GM21723 (cell line): ENCODE measurements at regions not wholly inside any gene's neighbourhood (a gene's known extent, or its start where the extent isn't known, plus 50 kb on each side); places are given as distances from the start of the nearest gene placed in this dataset.

Experiments
- ATAC-seq: cut with Tn5 transposase; IDR thresholded peaks from one replicate; pipeline ENCODE4 v1.9.1; 2021; ENCODE audit warnings: mild to moderate bottlenecking, moderate library complexity; ENCODE audit not compliant: unreplicated experiment

DNA sequence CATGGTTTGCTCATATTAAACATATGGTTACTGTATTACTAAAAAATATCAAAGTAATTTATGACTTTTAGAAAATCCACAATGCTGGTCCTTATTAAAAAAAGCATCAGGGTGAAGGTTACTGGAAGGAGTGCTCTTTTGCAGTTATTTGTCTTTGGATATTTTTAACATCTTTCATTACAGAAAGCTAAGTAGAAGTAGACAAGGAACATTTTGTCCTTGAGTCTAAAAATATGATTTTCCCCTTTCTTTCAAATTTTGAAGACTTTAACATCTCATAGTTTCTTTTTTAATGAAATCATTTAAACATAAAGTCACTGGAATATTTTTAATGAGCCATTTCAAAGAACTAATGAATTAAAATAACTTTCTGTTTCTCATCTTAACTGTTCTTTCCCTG lies 110.1 kb upstream of the TNS3 start:
- no peak for ATAC-seq

DNA sequence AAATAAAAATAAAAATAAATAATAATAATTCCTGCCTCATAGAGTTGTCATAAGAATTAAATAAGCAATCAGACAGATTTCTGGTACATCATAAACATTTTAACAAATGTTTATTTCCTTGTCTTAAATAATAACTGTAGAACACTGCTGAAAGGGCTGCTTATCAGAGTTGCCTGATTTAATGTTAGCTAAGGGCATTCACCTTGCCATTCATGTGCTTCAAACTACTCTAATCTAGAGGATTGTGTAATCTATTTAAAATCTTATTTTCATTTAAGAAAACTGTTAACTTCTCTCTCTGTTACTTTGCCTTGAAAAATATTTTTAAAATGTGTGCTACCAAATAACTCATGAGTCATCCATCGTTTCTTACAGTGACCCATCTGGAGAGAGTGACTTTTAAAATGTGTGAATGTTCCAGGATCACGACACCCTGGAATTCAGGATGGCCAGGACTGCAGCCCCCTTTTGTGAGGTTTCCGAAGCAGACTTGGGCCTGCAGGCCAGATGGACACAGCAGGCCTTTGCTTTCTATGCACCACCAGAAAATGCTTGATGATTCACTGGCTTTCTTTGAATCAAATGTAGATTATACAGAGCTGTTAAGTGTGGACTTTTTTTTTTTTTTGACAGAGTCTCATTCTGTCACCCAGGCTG lies 109.1 kb upstream of the TNS3 start:
- no peak for ATAC-seq

DNA sequence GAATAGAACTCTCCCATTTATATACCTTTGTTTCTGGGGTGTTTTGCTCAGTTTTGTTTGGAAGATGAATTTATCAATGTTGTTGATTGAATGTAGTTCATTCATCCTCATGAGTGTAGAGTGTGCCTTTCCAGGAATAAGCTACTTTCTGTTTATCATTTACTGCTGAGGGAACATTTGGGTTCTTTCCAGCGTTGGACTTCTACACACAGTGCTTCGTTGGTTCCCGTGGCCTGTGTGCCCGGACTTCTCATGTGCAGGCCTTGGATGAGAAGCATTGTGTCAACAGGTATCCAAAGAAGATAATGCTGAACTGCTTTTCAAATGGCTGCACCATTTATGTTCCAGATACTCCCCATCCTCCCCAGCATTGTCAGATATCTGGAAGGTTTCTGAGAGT lies 107.6 kb upstream of the TNS3 start:
- ATAC-seq: no peak

DNA sequence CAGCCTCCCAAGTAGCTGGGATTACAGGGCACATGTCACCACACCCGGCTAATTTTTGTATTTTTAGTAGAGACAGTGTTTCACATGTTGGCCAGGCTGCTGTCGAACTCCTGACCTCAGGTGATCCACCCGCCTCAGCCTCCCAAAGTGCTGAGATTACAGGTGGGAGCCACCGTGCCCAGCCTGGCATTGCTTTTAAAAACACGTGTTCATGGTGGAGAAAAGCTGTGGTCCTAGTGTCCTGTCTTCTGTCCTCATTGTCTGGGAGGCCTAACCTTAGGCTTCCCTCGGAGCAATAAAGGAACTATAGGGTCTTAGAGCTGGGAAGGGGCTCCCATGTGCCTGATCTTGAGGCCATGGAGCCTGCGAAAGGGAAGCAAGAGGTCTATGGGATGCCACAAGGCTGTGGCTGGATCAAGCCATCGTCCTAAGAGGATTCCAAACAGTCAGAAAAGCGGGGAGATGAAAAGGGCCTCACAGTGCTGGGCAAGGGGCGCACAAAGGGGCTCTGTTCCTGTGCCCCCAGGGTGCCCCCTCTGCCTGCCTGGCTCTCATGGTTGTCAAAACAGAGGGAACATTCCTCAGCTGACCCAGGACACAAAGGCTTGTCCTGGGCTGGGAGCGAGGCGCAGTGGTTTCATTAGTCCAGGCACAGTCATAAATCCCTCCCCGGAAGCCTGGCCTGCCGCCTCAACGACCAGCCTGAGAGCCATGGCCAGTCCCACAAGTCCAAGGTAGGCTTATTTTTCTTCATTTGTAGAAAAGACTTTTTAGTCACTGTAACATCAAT lies 106.6 kb upstream of the TNS3 start:
- no peak for ATAC-seq

DNA sequence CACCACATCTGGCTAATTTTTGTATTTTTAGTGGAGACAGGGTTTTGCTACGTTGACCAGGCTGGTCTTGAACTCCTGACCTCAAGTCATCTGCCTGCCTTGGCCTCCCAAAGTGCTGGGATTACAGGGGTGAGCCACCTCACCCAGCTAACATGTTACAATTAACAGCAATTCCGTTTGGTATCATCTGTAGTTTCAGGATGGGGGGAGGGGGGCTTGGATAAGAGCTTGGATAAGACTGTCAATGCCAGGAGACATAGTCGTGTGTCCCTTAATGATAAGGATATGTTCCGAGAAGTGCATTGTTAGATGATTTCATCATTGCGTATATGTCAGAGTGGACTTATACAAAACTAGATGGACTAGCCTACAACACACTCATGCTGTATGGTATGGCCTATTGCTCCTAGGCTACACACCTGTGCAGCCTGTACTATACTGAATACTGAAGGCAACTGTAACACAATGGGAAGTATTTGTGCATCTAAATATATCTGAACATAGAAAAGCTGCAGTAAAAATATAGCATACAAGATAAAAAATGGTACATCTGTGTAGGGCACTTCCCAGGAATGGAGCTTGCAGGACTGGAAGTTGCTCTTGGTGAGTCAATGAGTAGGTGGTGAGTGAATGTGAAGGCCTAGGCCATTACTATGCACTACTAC lies 103.9 kb upstream of the TNS3 start:
- no peak for ATAC-seq

DNA sequence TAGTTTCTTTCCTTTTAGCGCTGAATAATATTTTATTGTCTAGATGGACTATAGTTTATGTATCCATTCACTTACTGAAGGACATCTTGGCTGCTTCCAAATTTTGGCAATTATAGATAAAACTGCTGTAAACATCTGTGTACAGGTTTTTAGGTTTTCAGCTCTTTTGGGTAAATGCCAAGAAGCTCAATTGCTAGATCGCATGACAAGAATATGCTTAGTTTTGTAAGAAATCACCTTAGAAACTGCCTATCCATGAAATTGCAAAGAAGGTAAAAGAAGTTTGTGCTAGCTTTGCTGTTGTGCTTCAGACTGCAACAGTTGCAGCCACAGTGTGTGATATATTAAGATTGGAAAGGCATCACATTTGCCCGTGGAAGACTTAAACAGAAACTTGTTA lies 103.2 kb upstream of the TNS3 start:
- ATAC-seq: no peak

DNA sequence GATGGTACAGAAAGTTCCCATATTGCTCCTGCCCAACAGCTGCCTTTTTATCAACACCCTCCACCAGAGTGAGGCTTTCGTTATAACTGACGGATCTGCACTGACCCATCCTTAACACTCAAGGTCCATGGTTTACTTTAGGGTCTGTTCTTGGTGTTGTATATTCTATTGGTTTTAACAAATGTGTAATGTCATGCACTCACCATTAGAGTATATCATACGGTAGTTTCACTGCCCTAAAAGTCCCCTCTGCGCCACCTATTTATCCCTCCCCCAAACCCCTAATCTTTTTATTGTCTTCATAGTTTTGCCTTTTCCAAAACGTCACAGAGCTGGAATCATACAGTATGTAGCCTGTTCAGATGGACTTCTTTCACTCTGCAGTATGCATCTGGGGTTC lies 102.8 kb upstream of the TNS3 start:
- ATAC-seq: no peak

DNA sequence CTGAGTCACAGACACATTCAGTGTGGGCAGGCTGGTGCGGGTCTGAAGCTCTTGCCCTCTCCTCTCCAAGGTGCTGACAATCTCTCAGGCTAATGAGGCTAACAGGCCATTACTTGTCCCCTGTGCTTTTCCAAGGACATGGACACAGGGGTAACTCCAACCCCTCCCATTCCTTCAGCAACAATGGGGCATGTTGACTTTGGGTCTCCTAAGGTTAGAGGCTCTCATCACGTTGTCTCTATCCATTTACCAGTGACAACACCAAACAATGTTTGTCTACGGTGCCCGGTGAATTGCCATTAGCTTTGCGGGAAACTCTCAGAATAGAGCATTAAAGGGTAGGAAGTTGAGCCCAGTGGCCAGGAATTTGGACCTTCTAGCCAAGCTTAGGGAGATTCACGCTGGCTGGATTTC lies 101.6 kb upstream of the TNS3 start:
- no peak for ATAC-seq

DNA sequence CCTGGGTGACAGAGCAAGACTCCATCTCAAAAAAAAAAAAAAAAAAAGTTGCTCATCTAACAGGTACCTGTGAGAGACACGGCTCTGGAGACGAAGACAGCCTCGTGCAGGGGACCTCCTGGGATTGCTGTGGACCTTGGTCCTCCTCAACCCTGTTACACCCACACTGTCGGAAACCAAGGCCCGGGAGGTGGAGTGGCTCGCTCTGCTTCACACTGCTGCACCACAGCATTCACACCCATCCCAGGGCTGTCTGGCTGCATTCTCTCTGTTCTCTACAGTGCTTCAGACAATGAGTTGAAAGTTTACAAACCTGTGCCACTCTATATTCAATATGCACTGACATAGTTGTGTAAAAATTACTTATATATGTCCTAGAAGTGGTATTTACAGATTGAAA lies 101.0 kb upstream of the TNS3 start:
- ATAC-seq: no peak

DNA sequence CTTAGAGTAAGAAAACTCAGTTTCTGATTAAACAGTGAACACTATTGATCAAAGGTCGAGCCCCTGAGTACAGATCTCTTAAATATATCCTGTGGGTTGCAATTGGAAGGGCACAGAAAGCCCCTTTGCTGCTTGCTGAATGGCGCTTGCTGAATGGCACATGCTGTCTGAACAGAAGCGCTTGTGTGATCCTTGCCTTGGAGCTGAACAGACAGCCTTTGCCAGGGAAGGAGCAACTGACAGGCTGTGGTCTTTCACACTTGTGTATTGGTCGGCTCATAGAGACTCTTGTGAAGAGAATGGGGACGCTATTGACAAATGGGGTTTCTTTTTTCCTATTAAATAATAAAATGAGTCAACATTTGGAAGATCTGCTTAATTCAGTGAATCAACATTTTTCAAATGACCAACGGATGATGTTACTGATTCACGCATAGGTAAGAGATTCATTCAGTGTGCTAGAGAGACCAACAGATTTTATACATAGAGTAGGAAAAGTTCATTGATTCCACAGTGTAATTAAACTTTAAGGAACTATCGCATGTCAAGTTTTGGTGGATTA lies 99.4 kb upstream of the TNS3 start:
- ATAC-seq: no peak

DNA sequence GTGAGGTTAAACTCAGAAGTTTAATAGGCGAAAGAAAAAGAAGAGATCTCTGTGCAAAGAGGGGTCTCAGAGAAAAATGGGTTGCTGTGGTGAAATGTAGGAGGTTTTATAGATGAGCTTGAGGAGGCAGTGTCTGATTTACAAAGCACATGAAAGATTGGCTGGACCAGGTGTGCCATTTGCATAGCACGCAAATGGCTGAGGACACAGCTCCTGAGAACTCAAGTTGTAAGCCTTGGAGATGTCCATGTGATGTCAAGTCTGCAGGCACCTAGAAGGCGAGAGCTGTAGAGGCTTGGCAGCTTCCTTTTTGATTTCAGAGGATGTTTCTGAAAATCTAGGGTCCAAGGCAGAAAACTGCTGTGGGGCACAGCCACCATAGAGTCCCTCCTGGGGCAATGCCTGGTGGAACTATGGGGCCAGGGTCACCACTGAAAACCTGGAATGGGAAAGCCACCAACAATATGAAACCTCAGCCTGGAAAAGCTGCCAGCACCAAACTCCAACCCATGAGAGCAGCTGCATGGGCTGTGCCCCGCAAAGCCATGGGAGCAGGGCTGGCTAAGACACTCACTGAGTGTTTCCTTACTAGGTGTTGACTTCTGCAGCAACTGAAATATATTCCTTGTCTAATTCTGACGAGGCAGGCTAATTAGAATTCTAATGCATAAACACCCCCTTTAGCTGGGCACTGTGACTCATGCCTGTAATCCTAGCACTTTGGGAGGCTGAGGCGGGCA lies 96.9 kb upstream of the TNS3 start:
- ATAC-seq: no peak

DNA sequence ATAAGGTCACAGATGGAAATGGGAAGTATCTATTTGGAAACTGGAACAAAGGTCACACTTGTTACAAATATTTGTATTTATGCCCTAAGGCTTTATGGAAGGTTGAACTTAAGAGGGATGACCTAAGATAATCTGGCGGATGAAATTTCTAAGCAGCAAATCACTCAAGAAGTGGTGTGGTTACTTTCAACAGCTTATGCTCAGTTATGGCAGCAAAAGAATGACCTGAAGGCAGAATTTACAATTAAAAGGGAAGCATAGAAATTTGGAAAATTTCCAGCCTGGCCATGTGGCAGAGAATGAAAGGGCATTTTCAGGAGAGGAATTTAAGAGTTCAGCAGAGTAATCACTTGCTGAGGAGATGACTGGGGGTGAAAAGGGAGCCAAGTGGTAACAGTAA lies 95.8 kb upstream of the TNS3 start:
- no peak for ATAC-seq

DNA sequence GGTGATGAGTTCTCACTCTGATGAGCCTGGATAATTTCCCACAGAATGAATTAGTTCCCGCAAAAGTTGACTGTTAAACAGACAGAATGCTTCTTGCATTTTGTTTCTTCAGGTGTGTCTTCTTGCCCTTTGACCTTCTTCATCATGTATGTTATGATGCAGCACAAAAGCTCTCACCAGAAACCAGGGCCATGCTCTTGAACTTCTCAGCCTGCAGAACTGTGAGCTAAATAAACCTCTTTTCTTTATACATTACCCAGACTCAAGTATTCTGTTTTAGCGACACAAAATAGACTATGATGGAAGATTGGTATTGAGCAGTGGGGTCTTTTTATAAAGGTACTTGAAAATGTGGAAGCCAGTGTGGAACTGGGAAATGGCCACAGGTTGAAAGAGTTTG lies 95.2 kb upstream of the TNS3 start:
- ATAC-seq: no peak

DNA sequence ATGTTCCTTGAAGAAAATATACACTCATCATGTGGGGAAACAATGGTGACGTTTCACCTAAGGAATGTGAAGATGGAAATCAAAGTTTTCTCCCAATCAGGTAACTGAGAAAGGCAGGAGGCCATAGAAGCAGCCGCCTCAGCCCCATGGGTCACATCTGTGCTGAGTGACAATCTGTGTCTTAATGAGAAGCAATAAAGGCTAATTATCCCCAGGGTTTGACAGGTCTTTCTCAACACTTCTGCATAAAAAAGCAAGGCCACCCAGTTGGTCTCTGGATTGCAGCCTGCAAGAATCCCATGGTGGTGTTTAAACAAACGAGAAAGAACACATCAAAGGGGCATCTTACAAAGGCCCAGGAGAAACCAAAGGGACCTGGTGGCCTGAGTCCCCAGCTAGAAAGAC lies 91.1 kb upstream of the TNS3 start:
- ATAC-seq: no peak

DNA sequence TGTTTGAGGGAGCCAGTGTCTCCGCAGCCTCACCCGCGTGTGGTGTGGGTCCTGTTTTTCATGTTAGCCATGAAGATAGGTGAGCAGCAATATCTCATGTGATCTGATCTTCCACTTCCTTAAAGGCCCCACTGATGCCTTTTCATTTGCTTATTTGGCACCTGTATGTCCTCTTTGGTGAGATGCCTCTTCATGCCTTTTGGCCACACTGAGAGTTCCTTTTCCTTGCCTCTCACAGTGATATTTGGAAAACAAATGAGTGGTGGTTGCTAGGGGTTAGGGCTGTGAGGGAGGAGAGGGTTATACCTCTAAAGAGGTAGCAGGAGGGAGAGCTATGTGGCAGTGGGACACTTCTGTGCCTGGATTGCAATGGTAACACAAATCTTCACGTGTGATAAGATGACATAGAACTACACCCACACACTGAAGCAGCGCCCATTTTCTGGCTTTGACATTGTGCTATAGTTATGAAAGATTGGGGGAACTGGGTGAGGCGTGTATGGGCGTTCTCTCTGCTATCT lies 90.4 kb upstream of the TNS3 start:
- no peak for ATAC-seq

DNA sequence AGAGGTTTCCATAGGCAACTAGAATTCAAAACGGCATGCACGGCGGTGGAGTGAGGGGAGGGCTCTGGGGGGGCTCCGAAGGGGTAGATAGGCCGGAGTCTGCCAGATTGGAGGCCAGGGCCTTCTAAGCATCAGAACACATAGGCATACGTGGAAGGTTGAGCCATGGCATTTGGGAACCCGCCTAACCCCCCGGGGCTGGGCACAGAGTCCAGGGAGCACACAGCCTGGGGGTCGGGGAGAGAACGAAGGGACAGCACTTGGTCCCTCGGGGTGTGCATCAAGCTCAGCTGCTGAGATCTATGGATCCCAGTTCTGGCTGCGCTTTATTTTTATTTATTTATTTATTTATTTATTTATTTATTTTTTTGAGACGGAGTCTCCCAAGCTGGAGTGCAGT lies 89.4 kb upstream of the TNS3 start:
- ATAC-seq: no peak

DNA sequence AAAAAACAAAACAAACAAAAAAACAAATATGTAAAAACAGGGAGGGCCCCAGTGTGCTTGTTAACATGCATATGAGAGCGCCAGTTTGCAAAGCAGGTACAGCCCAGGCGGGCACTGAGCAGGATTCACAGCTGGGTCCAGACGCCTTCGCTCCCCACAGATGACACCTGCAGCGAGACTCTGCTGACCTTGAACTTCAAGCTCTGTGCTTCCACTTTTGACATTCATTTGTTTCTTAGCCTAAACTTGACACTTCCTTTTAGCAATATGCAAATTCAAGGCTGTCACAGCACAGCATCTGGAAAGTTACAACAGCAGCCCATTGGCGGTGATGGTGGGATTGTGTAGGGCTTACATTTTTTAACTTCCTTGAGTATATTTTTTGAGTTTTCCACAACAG lies 88.8 kb upstream of the TNS3 start:
- ATAC-seq: peak; percentile 77

DNA sequence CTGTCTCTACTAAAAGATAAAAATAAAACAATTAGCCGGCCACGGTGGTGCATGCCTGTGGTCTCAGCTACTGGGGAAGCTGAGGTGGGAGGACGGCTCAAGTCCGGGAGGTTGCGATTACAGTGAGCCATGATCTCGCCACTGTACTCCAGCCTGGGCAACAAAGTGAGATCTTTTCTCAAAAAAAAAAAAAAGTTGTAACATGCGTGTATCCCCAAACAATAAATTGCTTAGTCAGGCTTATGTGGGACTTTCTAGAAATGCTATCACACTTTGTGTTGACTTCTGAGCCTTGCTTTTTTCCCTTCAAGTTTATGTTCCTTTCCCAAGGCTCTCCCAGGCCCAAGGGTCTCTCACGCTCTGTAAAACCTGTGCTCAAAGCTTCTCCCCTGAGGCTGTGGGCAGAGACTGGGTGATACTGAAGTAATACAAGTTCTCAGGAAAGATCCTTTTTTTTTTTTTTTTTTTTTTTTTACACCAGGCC lies 88.0 kb upstream of the TNS3 start:
- ATAC-seq: no peak

DNA sequence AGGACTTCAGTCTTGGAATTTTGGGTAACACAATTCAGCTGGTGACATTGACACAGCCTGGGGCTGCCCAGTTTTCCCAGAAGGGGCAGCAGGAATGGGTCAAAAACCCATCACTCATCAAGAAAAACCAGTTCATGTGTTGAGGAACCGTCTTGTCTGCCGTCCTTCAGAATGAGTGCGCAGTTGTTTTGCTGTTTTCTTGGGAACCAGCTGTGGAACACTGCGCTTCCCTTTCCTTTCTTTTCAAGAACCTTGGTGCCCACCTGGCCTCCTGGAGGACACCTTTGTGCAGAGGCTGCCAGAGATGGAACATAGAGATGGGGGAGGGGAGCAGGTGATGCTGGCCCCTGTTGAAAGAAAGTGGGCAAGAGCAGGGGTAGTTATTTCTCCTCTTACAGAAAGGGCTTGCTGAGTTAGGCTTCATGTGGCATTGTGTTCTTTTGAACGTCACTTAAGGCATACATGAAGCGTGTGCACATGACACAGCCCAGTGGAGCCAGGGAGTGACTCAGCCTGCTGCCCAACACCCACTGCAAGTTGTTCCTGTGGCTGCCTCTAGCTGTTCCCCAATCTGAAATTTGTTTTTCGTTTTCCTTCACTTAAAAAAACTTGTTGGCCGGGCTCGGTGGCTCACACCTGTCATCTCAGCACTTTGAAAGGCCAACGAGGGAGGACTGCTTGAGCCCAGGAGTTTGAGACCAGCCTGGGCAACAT lies 87.4 kb upstream of the TNS3 start:
- ATAC-seq: peak; percentile 85

DNA sequence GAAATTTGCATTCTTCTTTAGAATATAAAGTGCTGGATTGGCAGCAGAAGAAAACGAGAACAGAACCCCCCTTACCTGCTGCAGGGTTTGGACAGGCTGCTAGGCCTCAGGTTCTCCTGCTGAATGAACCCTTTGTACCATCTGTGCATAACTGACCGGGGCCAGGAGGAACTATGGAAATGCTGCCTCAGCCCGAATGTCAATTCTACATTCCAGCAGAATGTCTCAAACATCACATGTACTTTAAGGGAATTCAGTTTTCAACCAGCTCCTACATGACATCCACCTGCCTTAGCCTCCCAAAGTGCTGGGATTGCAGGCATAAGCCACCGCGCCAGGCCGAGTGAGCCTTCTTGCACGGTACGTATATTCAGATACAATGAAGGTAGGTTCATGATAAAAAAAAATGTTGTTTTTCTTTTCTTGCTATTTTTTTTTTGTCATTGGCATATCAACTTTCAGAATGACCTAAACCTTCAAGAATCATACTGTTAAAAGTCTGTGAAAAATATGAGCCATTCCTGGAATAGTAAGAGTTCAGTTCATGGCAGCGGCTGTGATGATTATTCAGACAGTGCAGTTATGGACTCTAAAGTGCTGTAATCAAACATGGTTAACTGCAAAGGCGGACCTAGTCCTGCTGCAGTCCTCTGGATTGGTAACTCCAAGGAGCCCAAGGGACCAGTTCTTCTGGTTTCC lies 84.4 kb upstream of the TNS3 start:
- ATAC-seq: no peak
